HG03432 (cell line): ENCODE measurements at regions not wholly inside any gene's neighbourhood (a gene's known extent, or its start where the extent isn't known, plus 50 kb on each side); places are given as distances from the start of the nearest gene placed in this dataset.

Experiments used
- ATAC-seq: cut with Tn5 transposase; IDR thresholded peaks from one replicate; pipeline ENCODE4 v1.9.1; 2021; ENCODE audit warnings: mild to moderate bottlenecking, moderate library complexity; ENCODE audit not compliant: unreplicated experiment

GRCh38 chr3:55183201-55183600, 255.3 kb upstream of the LRTM1 start:
- no peak for ATAC-seq

DNA sequence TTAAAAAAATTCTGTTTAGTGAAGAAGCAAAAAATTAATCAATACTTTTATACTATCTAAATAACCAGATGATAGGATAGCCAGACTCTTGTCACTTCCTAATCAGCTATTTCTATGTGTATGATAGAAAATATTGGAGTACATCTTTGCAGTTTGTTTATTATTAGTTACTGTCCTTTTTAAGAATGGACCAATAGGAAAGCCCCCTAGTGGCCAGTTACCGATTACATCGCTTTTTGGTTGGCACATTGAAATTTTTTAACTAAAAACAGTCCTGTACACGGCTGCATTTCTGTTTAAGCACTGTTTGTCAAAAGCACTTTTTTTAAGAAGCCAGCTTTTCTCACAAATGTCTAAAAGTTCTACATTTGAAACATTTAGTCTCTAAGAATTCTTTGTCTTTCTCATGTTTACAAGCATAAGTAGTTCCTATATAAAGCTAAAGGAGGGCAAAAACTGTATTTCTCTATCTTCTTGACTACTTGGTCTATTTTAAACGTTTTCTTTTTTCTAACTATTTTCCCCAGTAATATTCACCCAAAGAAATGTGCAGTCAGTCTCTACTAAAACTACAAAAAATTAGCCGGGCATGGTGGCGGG, 253.2 kb upstream of the LRTM1 start:
- no peak for ATAC-seq

GRCh38 chr3:55180161-55180560, 252.3 kb upstream of the LRTM1 start:
- ATAC-seq, result no peak

DNA sequence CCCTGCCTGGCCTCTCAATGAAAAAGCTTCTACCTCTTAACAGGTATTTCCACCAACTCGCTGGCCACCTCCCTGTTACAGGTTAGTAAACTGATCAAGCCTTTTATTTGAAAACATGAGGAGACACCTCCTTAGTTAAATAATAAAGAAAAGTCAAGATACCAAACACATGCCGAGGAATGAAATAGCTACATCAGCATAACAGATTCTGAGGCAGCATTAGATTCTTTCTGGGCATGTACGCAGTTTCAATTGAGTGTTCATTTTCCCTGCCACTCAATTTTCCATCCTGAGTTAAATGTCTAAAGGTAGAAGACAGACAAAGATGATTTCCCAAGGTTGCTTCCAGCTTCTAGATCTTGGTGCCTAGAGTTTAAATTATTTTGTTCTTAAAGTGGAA, 250.5 kb upstream of the LRTM1 start:
- no peak for ATAC-seq

DNA sequence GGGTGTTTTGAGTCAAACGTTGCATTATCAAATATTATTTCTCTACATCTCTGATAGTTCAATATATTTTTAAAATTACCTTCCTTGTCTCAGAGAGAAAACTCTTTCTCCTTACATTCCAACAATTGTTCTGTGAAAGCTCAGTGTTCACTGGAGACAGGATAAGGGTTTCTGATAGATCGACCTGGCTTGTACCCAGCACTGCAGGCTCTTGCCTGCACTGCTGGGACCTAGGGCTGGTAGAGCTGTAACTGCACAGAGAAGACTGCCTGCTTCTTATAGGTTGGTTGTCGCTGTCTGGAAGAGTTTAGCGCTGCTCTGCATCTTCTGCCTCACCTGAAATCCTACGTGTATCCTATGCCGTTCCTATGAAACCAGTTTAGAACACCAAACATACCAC, 249.9 kb upstream of the LRTM1 start:
- ATAC-seq, result no peak

GRCh38 chr3:55175423-55175822, 247.6 kb upstream of the LRTM1 start:
- no peak for ATAC-seq

GRCh38 chr3:55174747-55175146, 246.9 kb upstream of the LRTM1 start:
- ATAC-seq, result no peak

DNA sequence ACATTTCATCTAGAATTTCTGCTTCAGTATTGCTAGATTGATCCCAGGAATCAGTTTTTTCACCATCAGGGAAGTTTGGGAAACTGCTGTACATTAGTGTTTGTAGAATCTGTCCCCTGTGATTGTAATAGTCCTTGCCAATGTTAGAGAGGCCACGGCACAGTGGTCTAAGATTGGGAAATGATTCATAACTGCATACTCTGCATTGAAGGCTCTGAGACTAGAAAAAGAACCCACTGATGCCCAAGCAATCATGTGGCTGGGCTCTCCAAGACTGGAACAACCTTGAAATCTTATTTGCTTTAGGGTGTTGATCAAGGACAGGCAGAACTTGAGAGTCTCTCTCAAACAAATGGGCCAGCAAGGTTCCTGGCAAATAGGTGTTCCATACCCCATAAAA, 245.6 kb upstream of the LRTM1 start:
- ATAC-seq, result no peak

- no peak for ATAC-seq
Observed at GRCh38 chr3:55172913-55173312, 245.1 kb upstream of the LRTM1 start.

GRCh38 chr3:55170444-55170843, 242.6 kb upstream of the LRTM1 start:
- no peak for ATAC-seq

DNA sequence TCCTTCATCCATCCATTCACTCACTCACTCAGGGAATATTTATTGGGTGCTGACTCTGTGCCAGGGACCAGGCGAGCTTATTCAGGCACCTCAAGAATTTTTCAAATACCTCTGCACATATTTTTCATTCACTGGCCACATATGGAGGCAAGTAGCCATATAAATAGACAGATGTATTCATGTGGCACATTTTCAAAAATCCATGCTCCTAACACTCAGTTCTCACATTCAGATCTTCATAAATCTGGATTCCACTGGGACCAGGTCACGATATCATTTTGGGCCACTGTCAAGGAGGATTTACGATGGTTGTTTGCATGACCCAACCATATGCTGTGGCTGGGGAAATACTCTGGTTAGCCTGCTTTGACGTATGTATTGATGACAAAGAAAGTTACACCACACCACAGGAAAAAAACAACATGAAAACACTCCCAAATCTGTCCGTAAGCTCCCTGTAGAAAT, 241.8 kb upstream of the LRTM1 start:
- ATAC-seq, result no peak

GRCh38 chr3:55169161-55169560, 241.3 kb upstream of the LRTM1 start:
- ATAC-seq, result no peak

- ATAC-seq, result no peak
Observed at GRCh38 chr3:55167586-55168317, 239.9 kb upstream of the LRTM1 start.

- peak; percentile 74 for ATAC-seq
Observed at GRCh38 chr3:55166576-55167555, 239.0 kb upstream of the LRTM1 start.

DNA sequence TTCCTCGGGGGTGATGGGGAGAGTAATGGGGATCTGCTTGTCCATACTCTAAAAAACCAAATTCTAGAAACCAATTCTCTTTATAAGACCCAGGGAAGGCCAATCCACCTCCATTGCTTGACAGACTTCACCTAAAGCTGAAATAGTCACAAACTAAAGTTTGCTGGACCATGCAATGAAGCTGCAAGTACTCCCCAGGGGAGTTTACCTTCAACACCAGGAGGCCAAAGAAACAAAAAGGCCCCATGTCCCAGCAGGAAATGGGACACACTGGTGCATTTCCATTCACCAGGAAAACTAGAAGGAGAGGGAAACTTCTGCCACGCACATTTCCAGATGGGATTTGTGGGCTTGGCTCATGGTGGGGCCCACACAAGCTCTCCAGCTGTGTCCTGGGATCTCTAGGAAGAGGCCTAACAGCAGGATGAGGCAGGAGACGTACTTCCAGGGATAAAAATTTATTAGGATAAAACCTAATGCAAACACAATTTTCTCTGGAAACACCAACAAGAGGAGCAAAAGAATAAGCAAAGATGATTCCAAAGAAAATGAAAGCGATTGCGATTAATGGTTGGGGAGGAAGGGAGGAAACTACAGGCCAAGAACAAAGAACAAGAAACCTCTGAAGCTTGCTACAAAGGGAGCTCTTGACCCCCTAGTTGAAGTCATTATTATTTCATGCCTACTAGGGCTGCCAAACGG, 238.0 kb upstream of the LRTM1 start:
- ATAC-seq, result no peak

DNA sequence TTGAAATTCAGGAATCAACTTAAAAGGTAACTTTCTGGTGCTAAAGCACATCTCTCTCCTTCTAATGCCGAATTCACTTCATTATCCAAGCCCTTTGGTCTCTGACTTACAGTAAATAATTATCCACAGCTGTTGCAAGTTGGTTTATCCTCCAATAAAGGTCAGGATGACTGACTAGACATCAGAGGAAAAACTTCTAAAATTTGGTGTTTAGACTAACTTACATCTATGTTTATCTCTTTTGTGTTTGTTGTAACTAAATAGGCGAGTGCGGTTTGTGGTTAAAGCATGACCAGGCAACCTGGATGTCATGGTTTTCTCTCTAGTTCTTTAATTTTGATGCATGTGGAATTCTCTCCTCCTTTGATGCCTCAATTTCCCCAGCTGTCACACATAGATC, 237.4 kb upstream of the LRTM1 start:
- ATAC-seq, result no peak

DNA sequence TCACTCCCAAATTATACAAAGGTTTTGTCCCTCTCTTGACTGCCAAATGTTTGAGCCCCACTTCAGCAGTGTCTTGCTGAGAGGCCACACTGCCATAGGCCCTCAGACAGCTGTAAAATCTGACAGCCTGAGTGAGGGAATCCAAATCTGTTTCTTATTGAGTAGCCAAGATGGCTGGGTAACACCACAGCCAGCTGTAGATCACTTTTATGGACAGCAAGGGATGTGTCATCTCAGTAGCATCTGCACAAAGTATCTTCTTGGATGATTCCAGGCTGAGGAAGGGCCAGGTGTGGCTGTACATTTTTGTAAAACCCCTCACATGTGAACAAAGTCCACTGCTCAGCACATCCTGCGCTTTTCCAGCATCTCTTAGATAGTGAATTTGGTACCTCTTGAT, 237.0 kb upstream of the LRTM1 start:
- ATAC-seq, result no peak

- ATAC-seq, result no peak
Observed at GRCh38 chr3:55164191-55164590, 236.3 kb upstream of the LRTM1 start.

GRCh38 chr3:55163421-55163820, 235.6 kb upstream of the LRTM1 start:
- ATAC-seq, result no peak

DNA sequence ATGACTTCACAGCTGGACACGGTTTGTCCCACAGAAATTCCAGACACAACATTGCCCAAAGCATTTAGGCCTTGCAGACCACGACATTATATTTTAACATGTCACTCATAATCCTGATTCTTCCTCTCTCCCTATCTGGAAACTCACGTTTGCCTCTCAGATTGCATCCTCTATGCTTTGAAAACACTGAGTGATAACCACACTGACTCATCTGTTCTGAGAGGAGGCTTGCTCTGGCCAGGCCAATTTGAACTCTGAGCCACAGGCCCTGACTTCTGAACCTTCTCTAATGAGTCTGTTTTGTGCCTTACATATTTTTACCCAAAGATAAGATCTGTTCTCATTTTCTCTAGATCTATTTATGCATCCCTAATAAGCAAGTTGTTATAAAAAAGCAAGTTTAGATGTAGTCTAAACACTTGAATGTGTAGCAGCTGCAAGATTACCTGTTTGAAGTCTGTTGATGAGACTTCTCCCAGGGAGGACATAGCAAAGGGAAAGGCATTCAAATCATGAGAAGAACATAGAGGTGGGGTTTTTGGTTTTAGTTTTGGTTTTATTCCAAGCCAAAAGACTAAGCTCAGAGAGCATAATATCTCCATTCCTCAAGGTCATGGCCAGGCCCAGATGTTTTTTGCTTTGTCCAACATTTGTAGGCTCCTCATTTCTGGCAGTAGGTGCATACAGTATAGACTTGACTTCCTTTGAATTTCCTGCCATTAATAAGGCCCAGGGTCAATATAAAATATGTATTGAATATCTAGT, 234.4 kb upstream of the LRTM1 start:
- peak; percentile 42 for ATAC-seq
